GM12878 (cell line): ENCODE measurements at regions not wholly inside any gene's neighbourhood (a gene's known extent, or its start where the extent isn't known, plus 50 kb on each side); places are given as distances from the start of the nearest gene placed in this dataset.

Experiments
- ATAC-seq: fragments of 200-7000 bp; cut with Tn5 transposase; 3 replicates; pipeline ENCODE4 v1.9.1; 2020; ENCODE audit warnings: mild to moderate bottlenecking, moderate library complexity
- BruUV-seq: library from RNA; stranded (reverse); fragments of 400-500 nt; replicated peaks from 2 replicates; lab custom pipeline; 2021; lab: Mats Ljungman, UMichigan
- CTCF ChIA-PET: fragments of 300-600 bp; sonication (Branson Sonifier 250); formaldehyde crosslinking; extraction: SDS; loops from one replicate; lab custom pipeline; 2021; ENCODE audit warnings: inconsistent platforms; lab: Yijun Ruan, JAX
- POLR2A ChIA-PET: fragments of 350-600 bp; formaldehyde crosslinking; extraction: SDS; loops from one replicate; lab custom pipeline; 2021; ENCODE audit warnings: inconsistent platforms; lab: Charles Lee
- RAD21 ChIA-PET: fragments of 300-600 bp; sonication (Branson Sonifier 250); formaldehyde crosslinking; loops from one replicate; lab custom pipeline; 2023; ENCODE audit warnings: antibody characterized with exemption; ENCODE audit not compliant: unreplicated experiment; lab: Charles Lee
- SMC1A ChIA-PET: fragments of 300-600 bp; sonication (Branson Sonifier 250); formaldehyde crosslinking; loops from one replicate; lab custom pipeline; 2023; ENCODE audit not compliant: unreplicated experiment, uncharacterized antibody; lab: Charles Lee
- DNase-seq: peaks from one replicate; pipeline ENCODE4 v3.0.0-alpha.2; 2011; ENCODE audit warnings: low read depth, low spot score
- FAIRE-seq: peaks from 3 replicates; lab custom pipeline; 2011; peaks lifted over from hg19 to GRCh38; lab: Jason Lieb, UNC
- H2AFZ ChIP-seq: 2 replicates; pipeline ENCODE4 v1.6.0; 2011; ENCODE audit warnings: low read depth, low read length, control low read depth; ENCODE audit not compliant: control insufficient read depth
- H3K27ac ChIP-seq: 2 replicates; pipeline ENCODE4 v1.5.1; 2011; ENCODE audit warnings: control low read depth; ENCODE audit not compliant: control insufficient read depth, insufficient read depth
- H3K27me3 ChIP-seq, 2 experiments: replicated peaks in 1 of 2; 2 replicates each; pipeline versions ENCODE4 v1.6.0 to v1.6.1; 2011; ENCODE audit warnings: low read length in 1 of 2; ENCODE audit not compliant: control insufficient read depth in 2 of 2, insufficient read depth in 2 of 2
- H3K36me3 ChIP-seq, 2 experiments: 2 replicates each; pipeline ENCODE4 v1.5.1; 2011; ENCODE audit warnings: low read length in 1 of 2; ENCODE audit not compliant: control insufficient read depth in 2 of 2, insufficient read depth in 2 of 2
- H3K4me1 ChIP-seq: 2 replicates; pipeline ENCODE4 v1.6.1; 2011; ENCODE audit warnings: mild to moderate bottlenecking, low read length, moderate library complexity, mixed read lengths; ENCODE audit not compliant: control insufficient read depth, insufficient read depth
- H3K4me2 ChIP-seq: 2 replicates; pipeline ENCODE4 v1.6.0; 2011; ENCODE audit warnings: control low read depth; ENCODE audit not compliant: control insufficient read depth, insufficient read depth
- H3K4me3 ChIP-seq: fragments of 200-600 bp; sonication (generic); 2 replicates; pipeline ENCODE4 v1.5.1; 2016
- H3K79me2 ChIP-seq: 2 replicates; pipeline ENCODE4 v1.6.0; 2011; ENCODE audit warnings: low read length; ENCODE audit not compliant: control insufficient read depth, insufficient read depth
- H3K9ac ChIP-seq: 2 replicates; pipeline ENCODE4 v1.8.0; 2011; ENCODE audit warnings: low read length, control low read depth, mixed read lengths; ENCODE audit not compliant: control insufficient read depth, insufficient read depth
- H3K9me3 ChIP-seq: replicated peaks from 3 replicates; pipeline ENCODE4 v1.5.1; 2011; ENCODE audit warnings: mild to moderate bottlenecking, low read length; ENCODE audit not compliant: control insufficient read depth, insufficient read depth
- H4K20me1 ChIP-seq: 2 replicates; pipeline ENCODE4 v1.6.0; 2011; ENCODE audit not compliant: control insufficient read depth, insufficient read depth
- BCL11A ChIP-seq: IDR thresholded peaks from 2 replicates; pipeline ENCODE4 v1.6.1; 2011; ENCODE audit warnings: low read depth, low read length
- CTCF ChIP-seq, 3 experiments: IDR thresholded peaks in 2 of 3; conservative IDR thresholded peaks in 1 of 3; 2 replicates each; pipeline ENCODE4 v1.5.1; 2011; ENCODE audit warnings: low read depth in 3 of 3, low read length in 3 of 3, mild to moderate bottlenecking in 3 of 3, control low read depth in 2 of 3, moderate library complexity in 2 of 3, inconsistent platforms in 1 of 3, mixed read lengths in 1 of 3; ENCODE audit not compliant: control insufficient read depth in 2 of 3, insufficient read depth in 1 of 3; ENCODE audit errors: extremely low read depth in 1 of 3
- ESRRA ChIP-seq: IDR thresholded peaks from 2 replicates; pipeline ENCODE4 v1.6.1; 2012; ENCODE audit warnings: mild to moderate bottlenecking, low read length, improper control_type of control experiment
- KLF5 ChIP-seq: fragments of 450-650 bp; IDR thresholded peaks from 2 replicates; pipeline ENCODE4 v1.6.1; 2014; ENCODE audit warnings: mild to moderate bottlenecking; ENCODE audit not compliant: partially characterized antibody
- NFXL1 ChIP-seq: fragments of 450-650 bp; IDR thresholded peaks from 2 replicates; pipeline ENCODE4 v1.6.1; 2017; ENCODE audit warnings: antibody characterized with exemption, mild to moderate bottlenecking, borderline replicate concordance
- RAD21 ChIP-seq: IDR thresholded peaks from 2 replicates; pipeline ENCODE4 v1.6.1; 2011; ENCODE audit warnings: mild to moderate bottlenecking, low read depth, low read length, moderate library complexity; ENCODE audit not compliant: insufficient read depth
- SIX5 ChIP-seq: IDR thresholded peaks from 2 replicates; pipeline ENCODE4 v1.6.1; 2011; ENCODE audit warnings: mild to moderate bottlenecking, low read depth, low read length, moderate library complexity; ENCODE audit not compliant: severe bottlenecking
- SP1 ChIP-seq: IDR thresholded peaks from one replicate; pipeline ENCODE4 v1.6.1; 2011; ENCODE audit warnings: low read depth, low read length
- SPI1 ChIP-seq: IDR thresholded peaks from 2 replicates; pipeline ENCODE4 v1.6.1; 2011; ENCODE audit warnings: low read depth, mild to moderate bottlenecking, low read length, moderate library complexity, borderline replicate concordance; ENCODE audit not compliant: insufficient read depth
- WGBS: methylation state at CpG from one replicate; pipeline ENCODE4 v1.1.6; 2016; ENCODE audit warnings: low lambda C conversion rate; ENCODE audit not compliant: insufficient replicate concordance, insufficient coverage; ENCODE audit errors: missing lambda C conversion rate; 5-methylcytosine and 5-hydroxymethylcytosine counted together
- in situ Hi-C: fragments of 300-500 bp; cut with MboI; formaldehyde crosslinking; loops from 9 replicates; pipeline ENCODE4 v1.14.3; 2018; ENCODE audit warnings: mixed read lengths
- intact Hi-C: fragments of 100-400 bp; cut with micrococcal nuclease; formaldehyde crosslinking; loops from one replicate; pipeline ENCODE4 v1.14.2; 2022; ENCODE audit not compliant: unreplicated experiment
- TF ChIP-seq, protein P1 (sequence below): IDR thresholded peaks from 2 replicates; pipeline ENCODE4 v1.6.1; 2011; ENCODE audit warnings: mild to moderate bottlenecking, low read depth, low read length, moderate library complexity; ENCODE audit not compliant: insufficient replicate concordance

GRCh38 chr3:176663837-176664831 lies 533.1 kb downstream of the TBL1XR1 start:
- Histone ChIP-seq H3K4me1 (no peaks in the 10 kb centered on the region), H3K4me2 (no peak overlapping the region), H3K27ac (no peak overlapping the region), H3K27me3 (no peaks in the 10 kb centered on the region), H3K9me3 (no peaks in the 10 kb centered on the region), H3K79me2 (no peaks in the 10 kb centered on the region), H4K20me1 (no peaks in the 10 kb centered on the region), H3K4me3 (no peak overlapping the region), H2AFZ (no peak overlapping the region), H3K9ac (no peak overlapping the region), H3K36me3 (no peaks in the 10 kb centered on the region)
- WGBS, result 5% methylated on average over 8 of the region's 8 CpGs
- TF ChIP-seq CTCF (IDR thresholded peaks at IDR 0.05 in 2 of 3, conservative IDR thresholded peaks at IDR 0.05 in 1 of 3; ENCODE audit: control insufficient read depth in 2 of 3, extremely low read depth in 1 of 3, insufficient read depth in 1 of 3, low read depth in 3 of 3, low read length in 3 of 3) (peak in 1 of 3 experiments; percentile 42; a peak in 2 of 6 replicates), RAD21 (0 out of 2 replicates have a peak, but pooled peaks have one; percentile 18), ESRRA (no peak), NFXL1 (no peak), SP1 (no peak), SIX5 (no peak), BCL11A (no peak), SPI1 (no peak), KLF5 (no peak)
- TF ChIP-seq, protein P1, sequence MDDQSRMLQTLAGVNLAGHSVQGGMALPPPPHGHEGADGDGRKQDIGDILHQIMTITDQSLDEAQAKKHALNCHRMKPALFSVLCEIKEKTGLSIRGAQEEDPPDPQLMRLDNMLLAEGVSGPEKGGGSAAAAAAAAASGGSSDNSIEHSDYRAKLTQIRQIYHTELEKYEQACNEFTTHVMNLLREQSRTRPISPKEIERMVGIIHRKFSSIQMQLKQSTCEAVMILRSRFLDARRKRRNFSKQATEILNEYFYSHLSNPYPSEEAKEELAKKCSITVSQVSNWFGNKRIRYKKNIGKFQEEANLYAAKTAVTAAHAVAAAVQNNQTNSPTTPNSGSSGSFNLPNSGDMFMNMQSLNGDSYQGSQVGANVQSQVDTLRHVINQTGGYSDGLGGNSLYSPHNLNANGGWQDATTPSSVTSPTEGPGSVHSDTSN, result no peak
- ChIA-PET RAD21 (interaction anchor here (1.2 kb wide), 1 partner anchor 150 kb away, joined by 4 read pairs; no protein-coding TSS in a partner anchor), SMC1A (interaction anchor here (0.5 to 2.0 kb wide), 4 partner anchors 10 to 1546 kb away, joined by 3 to 10 read pairs (median 4); no protein-coding TSS in a partner anchor), POLR2A (no interaction called here), CTCF (interaction anchor here (0.6 to 1.6 kb wide), 10 partner anchors 9 to 154 kb away, joined by 3 to 9 read pairs (median 3); no protein-coding TSS in a partner anchor)
- ATAC-seq (peak; percentile 38; the same call in 1 of the 3 replicates), FAIRE-seq (peak; percentile 27), DNase-seq (no peak)
- no TSS peak for BruUV-seq
- in situ Hi-C loops (no loop called here), intact Hi-C loops (loop anchor here (5.0 kb wide), 1 partner anchor 147 kb away; no protein-coding TSS in a partner anchor)
